A549 (cell line): ENCODE measurements at regions not wholly inside any gene's neighbourhood (a gene's known extent, or its start where the extent isn't known, plus 50 kb on each side); places are given as distances from the start of the nearest gene placed in this dataset.

ENCODE experiments used
- ATAC-seq, 2 experiments: fragments of 200-7000 bp in 1 of 2; fragments of >200 bp in 1 of 2; cut with Nextera tagmentation in 1 of 2; cut with Tn5 transposase in 1 of 2; 3 replicates each; pipeline versions ENCODE4 v1.8.0 to v1.9.1; 2018 to 2020; ENCODE audit warnings: mild to moderate bottlenecking in 1 of 2, moderate library complexity in 1 of 2
- CTCF ChIA-PET: fragments of 300-600 bp; sonication (Branson Sonifier 250); formaldehyde crosslinking; extraction: SDS; loops from one replicate; lab custom pipeline; 2021; ENCODE audit warnings: antibody characterized with exemption, inconsistent platforms; lab: Yijun Ruan, JAX
- POLR2A ChIA-PET: fragments of 350-600 bp; formaldehyde crosslinking; extraction: SDS; loops from one replicate; lab custom pipeline; 2021; ENCODE audit warnings: antibody characterized with exemption, inconsistent platforms; lab: Yijun Ruan, JAX
- DNase-seq, 2 experiments: peaks; one replicate each; pipeline versions ENCODE4 v3.0.0 to v3.0.0-alpha.2; 2011 to 2016; ENCODE audit warnings: low read depth in 1 of 2, low spot score in 1 of 2
- FAIRE-seq: peaks from 2 replicates; lab custom pipeline; 2011; peaks lifted over from hg19 to GRCh38; lab: Jason Lieb, UNC
- H3K27ac ChIP-seq, 2 experiments: fragments of >200 bp; sonication (Bioruptor Twin); formaldehyde crosslinking; 3 replicates each; pipeline ENCODE4 v1.5.1; 2016 to 2017
- H3K4me1 ChIP-seq: fragments of >200 bp; sonication (Bioruptor Twin); formaldehyde crosslinking; 3 replicates; pipeline ENCODE4 v1.6.1; 2016
- H3K4me2 ChIP-seq: fragments of >200 bp; sonication (Bioruptor Twin); formaldehyde crosslinking; 3 replicates; pipeline ENCODE4 v1.6.1; 2016
- H3K4me3 ChIP-seq: fragments of >200 bp; sonication (Bioruptor Twin); formaldehyde crosslinking; 3 replicates; pipeline ENCODE4 v1.5.1; 2016
- H3K9me3 ChIP-seq: fragments of >200 bp; sonication (Bioruptor Twin); formaldehyde crosslinking; 3 replicates; pipeline ENCODE4 v1.6.1; 2016
- ATOH8 ChIP-seq: fragments of 250-450 bp; sonication (Bioruptor Pico); IDR thresholded peaks from 2 replicates; pipeline ENCODE4 v1.5.0; 2020; ENCODE audit warnings: low read depth, mild to moderate bottlenecking, moderate library complexity
- BHLHE40 ChIP-seq: IDR thresholded peaks from 2 replicates; pipeline ENCODE4 v1.6.1; 2012; ENCODE audit warnings: low read depth, low read length, inconsistent platforms
- CBX2 ChIP-seq: fragments of 200-600 bp; sonication (generic); IDR thresholded peaks from 2 replicates; pipeline ENCODE4 v1.6.1; 2016; ENCODE audit warnings: low read depth, mild to moderate bottlenecking, borderline replicate concordance
- CBX8 ChIP-seq: fragments of 200-600 bp; sonication (generic); IDR thresholded peaks from 2 replicates; pipeline ENCODE4 v1.6.1; 2016
- CHD2 ChIP-seq: fragments of 150-350 bp; IDR thresholded peaks from 2 replicates; pipeline ENCODE4 v1.6.1; 2014; ENCODE audit warnings: low read length; ENCODE audit not compliant: partially characterized antibody
- CTCF ChIP-seq: fragments of >200 bp; sonication (Bioruptor Twin); formaldehyde crosslinking; IDR thresholded peaks from 3 replicates; pipeline ENCODE4 v1.5.1; 2016
- E2F6 ChIP-seq: IDR thresholded peaks from 2 replicates; pipeline ENCODE4 v1.6.1; 2012; ENCODE audit warnings: low read depth, borderline replicate concordance
- EHF ChIP-seq: fragments of 250-450 bp; sonication (Bioruptor Pico); IDR thresholded peaks from 2 replicates; pipeline ENCODE4 v1.5.0; 2020; ENCODE audit warnings: mild to moderate bottlenecking
- ELK1 ChIP-seq: fragments of 150-350 bp; IDR thresholded peaks from 2 replicates; pipeline ENCODE4 v1.6.1; 2014; ENCODE audit warnings: low read depth, mild to moderate bottlenecking, low read length
- FOSL2 ChIP-seq, 2 experiments: fragments of 450-650 bp in 1 of 2; fragments of >200 bp in 1 of 2; sonication (Bioruptor Twin) in 1 of 2; formaldehyde crosslinking; IDR thresholded peaks; 2 replicates each; pipeline versions ENCODE4 v1.5.0 to v1.6.1; 2016 to 2020; ENCODE audit warnings: mild to moderate bottlenecking in 1 of 2, moderate library complexity in 1 of 2
- FOXS1 ChIP-seq: fragments of 250-450 bp; sonication (Bioruptor Pico); IDR thresholded peaks from 2 replicates; pipeline ENCODE4 v1.5.0; 2020; ENCODE audit warnings: mild to moderate bottlenecking, moderate library complexity
- GATA3 ChIP-seq: IDR thresholded peaks from 2 replicates; pipeline ENCODE4 v1.6.1; 2012; ENCODE audit warnings: borderline replicate concordance
- HDAC2 ChIP-seq: fragments of 200-600 bp; sonication (generic); IDR thresholded peaks from 2 replicates; pipeline ENCODE4 v1.6.1; 2016
- HES2 ChIP-seq: fragments of >200 bp; sonication (Bioruptor Twin); formaldehyde crosslinking; IDR thresholded peaks from 2 replicates; pipeline ENCODE4 v1.6.1; 2016
- HOXB5 ChIP-seq: fragments of 250-450 bp; sonication (Bioruptor Pico); IDR thresholded peaks from 2 replicates; pipeline ENCODE4 v1.5.0; 2020; ENCODE audit warnings: mild to moderate bottlenecking, moderate library complexity
- JUN ChIP-seq, 2 experiments: fragments of >200 bp; sonication (Bioruptor Twin); formaldehyde crosslinking; IDR thresholded peaks; 2 replicates in 1 of 2; 3 replicates in 1 of 2; pipeline ENCODE4 v1.6.1; 2016 to 2017
- KDM1A ChIP-seq: fragments of 200-600 bp; sonication (generic); IDR thresholded peaks from 2 replicates; pipeline ENCODE4 v1.6.1; 2016; ENCODE audit warnings: low read depth, mild to moderate bottlenecking
- MAFK ChIP-seq: fragments of 450-650 bp; IDR thresholded peaks from 2 replicates; pipeline ENCODE4 v1.6.1; 2014; ENCODE audit not compliant: partially characterized antibody
- MAX ChIP-seq: IDR thresholded peaks from 2 replicates; pipeline ENCODE4 v1.6.1; 2012
- MAZ ChIP-seq: fragments of 150-350 bp; IDR thresholded peaks from 2 replicates; pipeline ENCODE4 v1.6.1; 2014; ENCODE audit warnings: antibody characterized with exemption, low read depth, low read length, borderline replicate concordance
- NPAS2 ChIP-seq: fragments of 250-450 bp; sonication (Bioruptor Pico); IDR thresholded peaks from 2 replicates; pipeline ENCODE4 v1.8.0; 2022; ENCODE audit warnings: mild to moderate bottlenecking, moderate library complexity, borderline replicate concordance
- NR3C1 ChIP-seq: fragments of >200 bp; sonication (Bioruptor Twin); formaldehyde crosslinking; IDR thresholded peaks from 3 replicates; pipeline ENCODE4 v1.6.1; 2017
- PHF8 ChIP-seq: fragments of 200-600 bp; sonication (generic); IDR thresholded peaks from 2 replicates; pipeline ENCODE4 v1.6.1; 2016; ENCODE audit warnings: low read depth, mild to moderate bottlenecking, antibody characterized with exemption, moderate library complexity, borderline replicate concordance
- RARB ChIP-seq: fragments of 250-450 bp; sonication (Bioruptor Pico); IDR thresholded peaks from 2 replicates; pipeline ENCODE4 v1.8.0; 2021; ENCODE audit warnings: mild to moderate bottlenecking, moderate library complexity
- RFX5 ChIP-seq: fragments of 450-650 bp; IDR thresholded peaks from 2 replicates; pipeline ENCODE4 v1.7.1; 2014; ENCODE audit warnings: antibody characterized with exemption, mild to moderate bottlenecking, moderate library complexity
- TFCP2L1 ChIP-seq: fragments of 250-450 bp; sonication (Bioruptor Pico); IDR thresholded peaks from 2 replicates; pipeline ENCODE4 v1.5.0; 2021; ENCODE audit warnings: mild to moderate bottlenecking
- ZNF302 ChIP-seq: fragments of 250-450 bp; sonication (Bioruptor Pico); IDR thresholded peaks from 2 replicates; pipeline ENCODE4 v1.9.0; 2021; ENCODE audit warnings: inconsistent platforms, mild to moderate bottlenecking, moderate library complexity
- WGBS: methylation state at CpG from one replicate; pipeline ENCODE4 v1.1.6; 2017; ENCODE audit errors: missing lambda C conversion rate; 5-methylcytosine and 5-hydroxymethylcytosine counted together

- TF ChIP-seq ELK1 (no peak), FOXS1 (CRISPR knock-in tag) (no peak), KDM1A (no peak), NPAS2 (CRISPR knock-in tag) (no peak), FOSL2 (IDR thresholded peaks at IDR 0.05) (no peak), FOSL2 (CRISPR knock-in tag; IDR thresholded peaks at IDR 0.05) (no peak), E2F6 (no peak)
These were observed 513.6 kb upstream of the PTBP2 start (continued) for GRCh38 chr1:96207936-96208335.

GRCh38 chr1:96208428-96208827 lies 513.2 kb upstream of the PTBP2 start:
- Histone ChIP-seq H3K4me2 (no peak overlapping the region), H3K9me3 (no peaks in the 10 kb centered on the region), H3K4me1 (no peaks in the 10 kb centered on the region), H3K4me3 (no peak overlapping the region), H3K27ac (no peak overlapping the region)
- ATAC-seq (no peak), FAIRE-seq (no peak), DNase-seq (no peak)
- WGBS = 50% methylated on average over 4 of the region's 4 CpGs
- ChIA-PET POLR2A (no interaction called here), CTCF (interaction anchor here (0.6 kb wide), 1 partner anchor 760 kb away, joined by 3 read pairs; no protein-coding TSS in a partner anchor)
- TF ChIP-seq MAX (no peak), JUN (IDR thresholded peaks at IDR 0.05) (no peak), ZNF302 (no peak), ATOH8 (CRISPR knock-in tag) (no peak), CHD2 (no peak)

GRCh38 chr1:96210054-96210453 lies 511.5 kb upstream of the PTBP2 start:
- no peak for TF ChIP-seq CTCF
- no peak for TF ChIP-seq MAFK
- no peak for TF ChIP-seq PHF8
- TF ChIP-seq, all 56 proteins: peak for 0
- Histone ChIP-seq H3K4me1 (no peaks in the 10 kb centered on the region), H3K4me2 (no peak overlapping the region), H3K4me3 (no peak overlapping the region), H3K9me3 (no peaks in the 10 kb centered on the region), H3K27ac (no peak overlapping the region)
- WGBS = 7% methylated on average over 4 of the region's 4 CpGs
- ATAC-seq = no peak
- ChIA-PET POLR2A (no interaction called here), CTCF (no interaction called here)
- DNase-seq = no peak
- no peak for FAIRE-seq

- Histone ChIP-seq H3K9me3 (no peaks in the 10 kb centered on the region), H3K4me3 (no peak overlapping the region), H3K4me2 (no peak overlapping the region), H3K27ac (no peak overlapping the region), H3K4me1 (no peaks in the 10 kb centered on the region)
- FAIRE-seq (no peak), ATAC-seq (no peak), DNase-seq (no peak)
- WGBS = 14% methylated on average over 2 of the region's 2 CpGs
- POLR2A ChIA-PET = no interaction called here
- CTCF ChIA-PET = no interaction called here
- TF ChIP-seq PHF8 (no peak), JUN (IDR thresholded peaks at IDR 0.05) (no peak), CBX8 (no peak), CBX2 (no peak), BHLHE40 (no peak), HOXB5 (CRISPR knock-in tag) (no peak), RFX5 (no peak), NR3C1 (no peak), ZNF302 (no peak), E2F6 (no peak), HDAC2 (no peak), MAZ (no peak), HES2 (no peak), TFCP2L1 (CRISPR knock-in tag) (no peak), GATA3 (no peak), EHF (no peak), RARB (CRISPR knock-in tag) (no peak)
These were observed 510.4 kb upstream of the PTBP2 start for GRCh38 chr1:96211202-96211601.
